ENCODE measurements at regions not wholly inside any gene's neighbourhood (a gene's known extent, or its start where the extent isn't known, plus 50 kb on each side); places are given as distances from the start of the nearest gene placed in this dataset.
"Not testable (repeated sequence)": the region's sequence is repeated elsewhere in the genome, so short reads cannot be mapped to it uniquely, and the experiment has no call there.

GRCh38 chr3:67064105-67064504, 66.0 kb downstream of the KBTBD8 start:
- DNase-seq (ENCODE audit: low spot score) = peak; percentile 65

DNA sequence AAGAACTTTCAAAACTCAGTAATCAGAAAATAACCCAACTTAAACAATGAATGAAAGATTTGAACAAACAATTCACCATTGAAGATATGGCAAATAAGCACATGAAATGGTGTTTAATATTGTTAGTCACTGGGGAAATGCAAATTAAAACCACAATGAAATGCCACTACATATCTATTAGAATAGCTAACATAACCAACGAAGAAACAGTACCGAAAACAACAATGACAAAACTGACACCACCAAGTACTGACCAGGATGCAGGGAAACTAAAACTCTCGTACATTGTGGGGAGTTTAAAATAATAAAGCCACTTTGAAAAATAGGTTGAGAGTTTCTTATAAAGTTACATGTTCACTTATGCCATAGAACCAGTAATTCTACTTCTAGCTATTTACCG, 69.1 kb downstream of the KBTBD8 start:
- no peak for DNase-seq (ENCODE audit: low spot score)

DNA sequence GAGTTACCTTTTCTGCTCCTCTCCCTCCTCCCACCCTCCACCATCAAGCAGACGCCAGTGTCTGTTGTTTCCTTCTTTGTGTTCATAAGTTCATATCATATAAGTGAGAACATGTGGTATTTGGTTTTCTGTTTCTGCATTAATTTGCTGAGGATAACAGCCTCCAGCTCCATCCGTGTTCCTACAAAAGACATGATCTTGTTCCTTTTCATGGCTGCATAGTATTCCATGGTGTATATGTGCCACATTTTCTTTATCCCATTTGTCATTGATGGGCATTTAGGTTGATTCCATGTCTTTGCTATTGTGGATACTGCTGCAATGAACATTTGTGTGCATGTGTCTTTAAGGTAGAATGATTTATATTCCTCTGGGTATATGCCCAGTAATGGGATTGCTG, 74.5 kb downstream of the KBTBD8 start:
- DNase-seq (ENCODE audit: low spot score) = not testable (repeated sequence)

DNA sequence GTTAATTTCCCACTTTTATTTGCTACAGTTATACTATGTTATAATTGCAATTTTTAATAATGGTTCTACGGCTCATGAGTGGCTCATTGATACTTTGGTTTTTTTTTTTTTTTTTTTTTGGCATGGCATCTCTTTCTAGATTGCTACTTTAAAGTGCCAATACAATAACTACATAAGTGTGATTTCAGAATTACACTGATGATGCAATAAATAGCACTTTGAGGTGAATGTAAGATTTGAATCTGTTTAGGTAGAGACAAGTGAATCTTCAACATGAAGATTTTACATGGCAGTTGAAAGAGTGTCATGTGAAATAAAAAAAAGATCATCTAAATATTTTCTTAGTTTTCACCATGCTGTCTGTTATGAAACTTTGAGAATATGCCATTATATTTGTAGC, 75.7 kb downstream of the KBTBD8 start:
- DNase-seq (ENCODE audit: low spot score) = no peak

GRCh38 chr3:67075295-67075694, 77.2 kb downstream of the KBTBD8 start:
- DNase-seq (ENCODE audit: low spot score) = no peak

DNA sequence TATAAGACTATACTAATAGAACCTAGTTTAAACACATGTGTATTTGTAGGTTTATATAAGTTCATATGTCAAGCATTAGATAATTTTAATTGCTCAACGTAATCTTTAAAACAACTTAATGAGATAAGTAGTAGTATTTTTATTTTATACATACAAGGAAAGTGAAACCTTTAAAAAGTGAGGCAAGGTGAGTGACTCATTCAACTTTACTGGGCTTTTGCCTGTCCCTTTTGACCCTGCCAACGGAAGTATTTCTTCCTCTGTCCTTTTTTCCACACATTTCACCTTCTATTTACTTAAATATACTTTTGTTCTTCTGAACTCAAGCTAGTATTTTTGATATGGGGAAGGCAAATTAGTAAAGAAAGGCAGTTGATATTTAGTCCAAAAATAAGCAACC, 78.5 kb downstream of the KBTBD8 start:
- peak; percentile 31 for DNase-seq (ENCODE audit: low spot score)

GRCh38 chr3:67077656-67078055, 79.5 kb downstream of the KBTBD8 start:
- DNase-seq (ENCODE audit: low spot score) = no peak

GRCh38 chr3:67082533-67083024, 84.5 kb downstream of the KBTBD8 start:
- DNase-seq (ENCODE audit: low spot score) = no peak

- DNase-seq (ENCODE audit: low spot score) = peak; percentile 87
Observed at GRCh38 chr3:67083277-67083676, 85.2 kb downstream of the KBTBD8 start.

GRCh38 chr3:67087788-67088187, 89.7 kb downstream of the KBTBD8 start:
- DNase-seq (ENCODE audit: low spot score) = no peak

DNA sequence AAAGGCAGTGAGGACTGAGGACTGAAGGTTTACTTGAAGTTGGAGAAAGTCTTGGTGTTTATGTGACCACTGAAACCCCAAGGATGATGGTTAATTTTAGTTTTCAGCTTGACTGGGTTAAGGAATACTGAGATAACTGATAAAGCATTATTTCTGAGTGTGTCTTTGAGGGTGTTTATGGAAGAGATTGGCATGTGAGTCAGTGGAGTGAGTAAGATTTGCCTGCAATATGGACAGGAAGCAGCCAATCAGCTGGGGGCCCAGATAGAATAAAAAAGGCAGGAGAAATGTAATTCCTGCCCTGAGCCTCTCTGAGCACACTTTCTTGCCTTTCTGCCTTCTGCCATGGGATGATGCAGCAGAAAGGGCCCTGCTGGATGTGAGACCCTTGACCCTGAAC, 92.4 kb downstream of the KBTBD8 start:
- peak; percentile 60 for DNase-seq (ENCODE audit: low spot score)

DNA sequence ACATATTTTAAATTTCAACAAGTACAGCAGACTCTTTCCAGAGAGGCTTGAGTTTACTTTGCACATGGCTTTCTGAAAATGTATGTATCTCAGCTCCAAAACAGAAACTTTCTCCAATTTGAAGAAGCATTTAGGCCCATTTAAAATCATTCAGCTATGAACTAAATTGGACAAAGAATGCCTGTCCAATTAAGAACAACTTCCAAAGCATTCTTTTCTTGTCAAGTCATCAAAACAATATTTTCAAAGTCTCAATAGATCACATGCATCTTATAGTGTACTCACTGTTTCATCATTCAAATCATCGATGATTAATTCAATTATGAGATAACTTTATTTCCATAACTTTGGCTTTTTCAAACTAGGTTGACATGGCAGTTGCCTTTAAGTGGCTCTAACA, 95.2 kb downstream of the KBTBD8 start:
- no peak for DNase-seq (ENCODE audit: low spot score)

DNA sequence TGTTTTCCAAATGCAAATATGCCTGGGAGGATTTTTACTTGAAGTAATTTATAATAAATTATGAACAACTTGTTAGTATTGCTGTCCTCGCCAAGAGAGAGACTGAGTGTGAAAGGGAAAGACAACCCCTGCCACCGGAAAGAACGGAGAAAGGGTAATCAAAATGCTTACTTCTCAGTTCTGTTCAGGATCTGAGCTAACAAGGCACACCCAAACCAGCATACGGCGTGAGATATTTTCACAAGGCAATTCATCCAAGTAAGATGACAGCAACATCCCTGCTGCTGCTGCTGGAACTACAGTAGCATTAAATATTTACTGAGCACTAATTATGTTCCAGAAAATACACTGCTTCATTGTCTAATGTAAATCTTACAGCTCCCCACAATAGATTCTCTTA, 96.1 kb downstream of the KBTBD8 start:
- no peak for DNase-seq (ENCODE audit: low spot score)

- DNase-seq (ENCODE audit: low spot score) = no peak
Observed at GRCh38 chr3:67094774-67095173, 96.7 kb downstream of the KBTBD8 start.

GRCh38 chr3:67104388-67104787, 106.3 kb downstream of the KBTBD8 start:
- DNase-seq (ENCODE audit: low spot score) = no peak

DNA sequence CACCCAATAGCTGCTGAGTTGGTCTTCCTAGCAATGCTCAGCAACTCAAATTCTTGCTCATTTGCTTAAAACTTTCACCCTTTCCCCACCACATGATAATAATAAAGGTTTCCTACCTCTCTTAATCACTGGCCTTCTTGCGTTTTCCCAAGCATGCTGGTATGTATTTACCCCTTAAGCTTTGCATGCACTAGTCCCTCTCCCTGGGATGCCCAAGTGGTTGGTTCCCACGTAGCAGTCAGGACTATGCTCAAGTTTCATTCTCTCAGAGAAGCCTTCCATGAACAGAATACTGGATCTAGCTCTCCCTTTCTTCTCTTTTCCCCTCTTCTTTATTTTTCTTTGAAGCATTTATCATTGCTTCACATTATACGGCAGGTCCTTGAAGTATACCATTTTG, 108.8 kb downstream of the KBTBD8 start:
- no peak for DNase-seq (ENCODE audit: low spot score)

DNA sequence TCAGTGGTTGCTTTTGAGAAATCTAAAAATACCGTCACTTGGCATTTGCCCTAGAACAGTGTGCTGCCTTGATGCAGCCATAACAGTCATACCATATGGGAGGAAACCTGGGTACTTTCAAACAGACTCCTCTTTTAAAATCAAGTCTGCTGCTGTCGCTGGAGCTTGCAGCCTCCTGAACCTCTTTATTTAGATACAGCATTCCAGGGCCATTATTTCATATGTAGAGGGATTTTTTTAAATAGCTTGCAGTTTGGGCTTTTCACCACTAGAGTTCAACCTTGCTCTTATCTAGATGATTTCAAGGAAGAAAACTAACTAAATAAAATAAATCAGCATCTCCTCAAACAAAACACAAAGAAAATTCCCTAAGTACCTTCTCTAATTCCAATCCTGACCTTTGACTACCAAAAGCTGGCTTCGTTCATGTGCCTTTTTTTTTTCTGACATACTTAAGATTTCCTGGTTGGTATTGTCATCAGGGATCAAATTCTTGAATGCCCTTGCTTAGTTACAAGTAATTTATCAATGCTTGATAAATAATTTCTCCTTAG, 111.6 kb downstream of the KBTBD8 start:
- peak; percentile 56 for DNase-seq (ENCODE audit: low spot score)

DNA sequence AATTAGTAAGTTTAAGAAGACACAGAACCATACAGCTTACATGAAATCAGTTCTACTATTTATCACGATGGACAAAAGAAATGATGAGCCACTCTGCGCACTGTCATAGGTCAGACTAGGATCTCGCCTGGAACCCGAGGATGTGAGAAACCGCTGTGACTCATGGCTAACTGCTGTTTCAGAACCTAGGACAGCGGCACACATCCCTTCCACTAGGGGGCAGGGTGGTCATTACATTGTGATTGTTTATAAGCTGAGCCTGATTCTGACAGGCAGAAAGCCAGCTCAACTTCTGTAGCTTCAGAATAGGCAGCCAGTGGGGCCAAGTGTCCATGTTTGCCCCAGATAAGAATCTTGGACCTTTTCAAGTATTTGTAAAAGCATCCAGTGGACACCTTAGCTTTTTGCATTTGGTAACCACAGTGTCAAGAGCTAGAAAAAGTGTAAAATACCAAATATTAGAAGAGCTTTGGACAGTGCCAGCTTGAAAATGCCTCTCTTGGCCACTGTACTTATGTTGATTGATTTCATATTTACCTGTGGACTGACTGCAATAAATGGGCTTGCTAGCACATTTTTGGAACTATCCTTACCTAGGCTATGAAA, 115.8 kb downstream of the KBTBD8 start:
- peak; percentile 84 for DNase-seq (ENCODE audit: low spot score)

GRCh38 chr3:67118122-67118521, 120.0 kb downstream of the KBTBD8 start:
- no peak for DNase-seq (ENCODE audit: low spot score)

GRCh38 chr3:67118635-67119034, 120.5 kb downstream of the KBTBD8 start:
- DNase-seq (ENCODE audit: low spot score) = no peak

DNA sequence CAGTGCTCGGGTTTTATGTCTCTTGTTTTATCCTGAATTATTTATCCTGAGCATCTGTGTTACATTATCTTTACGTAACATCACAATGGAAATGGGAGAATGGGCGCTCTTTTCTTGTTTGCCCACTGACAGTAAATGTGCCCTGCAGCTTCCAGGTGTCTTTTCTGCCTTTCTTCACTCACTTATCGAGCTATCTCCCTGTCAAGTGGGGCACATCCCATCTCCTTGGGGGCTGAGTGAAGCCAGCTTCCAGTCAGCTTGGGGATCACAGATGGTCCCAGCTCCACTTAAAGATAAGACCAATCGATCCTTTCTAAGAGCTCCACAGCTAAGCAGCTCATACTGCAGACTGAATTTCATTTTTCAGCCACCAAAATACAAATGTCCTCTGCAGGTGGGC, 125.8 kb downstream of the KBTBD8 start:
- DNase-seq (ENCODE audit: low spot score) = no peak

DNA sequence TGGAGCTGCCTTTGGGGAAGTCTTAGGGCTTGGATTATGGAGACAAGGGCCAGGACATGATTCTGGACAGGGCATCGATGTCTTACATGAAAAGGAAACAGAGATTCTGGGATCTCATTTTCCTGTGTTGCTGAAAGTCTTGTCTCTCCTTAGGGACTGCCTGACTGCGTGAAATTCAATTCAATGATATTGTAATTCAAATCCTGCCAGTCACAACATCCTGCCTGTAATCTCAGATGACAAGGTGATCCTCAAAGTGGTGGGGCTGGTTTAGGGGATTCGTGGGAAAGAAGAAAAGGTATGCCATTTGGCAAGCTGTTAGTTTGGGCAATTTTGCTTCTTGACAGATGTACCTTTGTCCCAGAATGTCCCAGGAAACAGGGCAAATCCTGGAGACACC, 129.1 kb downstream of the KBTBD8 start:
- no peak for DNase-seq (ENCODE audit: low spot score)

DNA sequence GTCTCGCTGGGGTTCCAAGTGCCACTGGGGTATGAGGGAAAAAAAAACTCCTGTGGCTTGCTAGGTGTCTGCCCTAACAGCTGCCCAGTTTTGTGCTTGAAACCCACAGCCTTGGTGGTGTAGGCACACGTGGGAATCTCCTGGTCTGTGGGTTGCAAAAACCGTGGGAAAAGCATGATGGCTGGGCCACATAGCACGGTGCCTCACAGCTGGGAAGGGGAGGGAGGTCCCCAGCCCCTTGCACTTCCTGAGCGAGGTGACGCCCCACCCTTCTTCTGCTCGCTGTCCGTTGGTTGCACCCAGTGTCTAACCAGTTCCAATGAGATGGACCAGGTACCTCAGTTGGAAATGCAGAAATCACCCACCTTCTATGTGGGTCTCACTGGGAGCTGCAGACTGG, 144.3 kb downstream of the KBTBD8 start:
- no peak for DNase-seq (ENCODE audit: low spot score)

GRCh38 chr3:67145738-67146137, 147.6 kb downstream of the KBTBD8 start:
- no peak for DNase-seq (ENCODE audit: low spot score)
